ENCODE measurements at regions not wholly inside any gene's neighbourhood (a gene's known extent, or its start where the extent isn't known, plus 50 kb on each side); places are given as distances from the start of the nearest gene placed in this dataset.

DNA sequence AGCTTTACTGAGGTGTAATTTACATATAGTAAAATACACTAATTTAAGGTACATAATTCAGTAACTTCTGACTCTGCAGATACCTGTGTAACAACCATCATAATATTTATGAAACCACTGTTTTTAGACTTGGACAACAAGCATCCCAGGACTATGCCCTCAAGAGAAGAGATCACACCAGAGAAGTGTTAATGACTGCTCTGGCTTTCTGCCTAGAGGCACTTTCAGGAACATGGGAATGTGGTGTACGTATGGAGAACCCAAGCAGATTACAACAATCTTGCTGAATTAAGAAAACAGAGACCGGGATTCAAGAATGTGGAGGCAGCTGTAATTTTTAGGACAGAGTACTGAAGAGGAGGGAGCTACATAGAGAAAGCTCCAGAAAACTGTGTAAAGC, 475.2 kb downstream of the LPIN1 start:
- no peak for DNase-seq

DNA sequence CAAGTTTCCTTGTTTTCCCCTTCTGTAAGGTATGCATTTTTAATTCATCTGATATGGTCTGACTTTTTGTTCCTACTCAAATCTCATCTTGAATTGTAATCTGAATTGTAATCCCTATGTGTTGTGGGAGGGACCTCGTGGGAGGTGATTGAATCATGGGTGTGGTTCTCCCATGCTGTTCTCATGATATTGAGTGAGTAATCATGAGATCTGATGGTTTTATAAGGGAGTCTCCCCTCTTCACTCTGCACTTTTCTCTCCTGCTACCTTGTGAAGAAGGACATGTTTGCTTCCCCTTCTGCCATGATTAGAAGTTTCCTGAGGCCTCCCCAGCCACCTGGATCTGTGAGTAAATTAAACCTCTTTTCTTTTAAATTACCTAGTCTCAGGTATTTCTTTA, 476.1 kb downstream of the LPIN1 start:
- no peak for DNase-seq

DNA sequence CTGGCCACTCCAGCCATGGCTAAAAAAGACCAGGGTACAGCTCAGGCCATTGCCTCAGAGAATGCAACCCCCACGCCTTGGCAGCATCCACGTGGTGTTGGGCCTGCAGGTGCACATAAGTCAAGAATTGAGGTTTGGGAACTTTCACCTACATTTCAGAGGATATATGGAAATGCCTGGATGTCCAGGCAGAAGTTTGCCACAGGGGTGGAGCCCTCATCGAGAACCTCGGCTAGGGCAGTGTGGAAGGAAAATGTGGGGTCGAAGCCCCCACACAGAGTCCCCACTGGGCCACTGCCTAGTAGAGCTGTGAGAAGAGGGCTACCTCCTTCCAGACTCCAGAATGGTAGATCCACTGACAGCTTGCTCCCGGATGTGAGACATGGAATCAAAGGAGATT, 477.3 kb downstream of the LPIN1 start:
- DNase-seq = no peak

DNA sequence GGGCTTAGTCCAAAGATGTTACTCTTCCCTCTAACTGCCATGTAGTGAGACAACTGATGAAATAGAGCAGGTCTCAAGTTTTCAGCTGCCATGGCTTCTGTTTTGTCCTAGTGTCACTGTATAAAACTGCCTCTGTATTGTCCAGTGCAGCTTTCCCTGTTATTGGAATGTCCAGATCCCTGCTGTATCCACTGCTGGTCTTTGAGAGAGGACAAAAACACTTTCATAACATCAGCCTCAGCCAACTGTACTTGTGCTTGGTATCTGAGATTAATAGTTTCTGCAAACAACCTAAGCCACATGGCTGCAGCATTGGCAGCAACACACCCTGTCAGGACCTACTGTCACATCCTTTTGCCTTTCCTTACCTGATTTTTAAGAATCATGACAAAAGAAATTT, 480.2 kb downstream of the LPIN1 start:
- DNase-seq = no peak

GRCh38 chr2:12227941-12228608, 481.6 kb downstream of the LPIN1 start:
- no peak for DNase-seq

DNA sequence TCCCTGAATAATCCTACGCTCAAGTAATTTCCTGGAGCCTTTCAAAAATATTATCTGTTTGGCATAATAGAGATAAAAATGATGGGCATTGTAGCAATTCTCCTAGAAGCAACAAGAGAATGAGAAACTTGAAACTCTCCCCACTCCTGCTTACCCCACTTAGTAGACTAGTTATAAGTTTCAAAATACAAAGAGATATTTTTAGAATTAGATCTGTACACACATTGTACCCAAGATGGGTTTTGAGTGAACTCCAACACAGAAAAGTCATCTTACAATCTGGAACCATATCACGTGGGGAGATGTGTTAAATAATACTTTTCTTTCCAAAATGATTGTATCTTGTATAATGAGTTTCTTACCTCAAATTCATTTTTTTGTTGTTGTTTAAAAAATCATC, 484.9 kb downstream of the LPIN1 start:
- no peak for DNase-seq

GRCh38 chr2:12232876-12233275, 483.9 kb upstream of the TRIB2 start:
- no peak for DNase-seq

DNA sequence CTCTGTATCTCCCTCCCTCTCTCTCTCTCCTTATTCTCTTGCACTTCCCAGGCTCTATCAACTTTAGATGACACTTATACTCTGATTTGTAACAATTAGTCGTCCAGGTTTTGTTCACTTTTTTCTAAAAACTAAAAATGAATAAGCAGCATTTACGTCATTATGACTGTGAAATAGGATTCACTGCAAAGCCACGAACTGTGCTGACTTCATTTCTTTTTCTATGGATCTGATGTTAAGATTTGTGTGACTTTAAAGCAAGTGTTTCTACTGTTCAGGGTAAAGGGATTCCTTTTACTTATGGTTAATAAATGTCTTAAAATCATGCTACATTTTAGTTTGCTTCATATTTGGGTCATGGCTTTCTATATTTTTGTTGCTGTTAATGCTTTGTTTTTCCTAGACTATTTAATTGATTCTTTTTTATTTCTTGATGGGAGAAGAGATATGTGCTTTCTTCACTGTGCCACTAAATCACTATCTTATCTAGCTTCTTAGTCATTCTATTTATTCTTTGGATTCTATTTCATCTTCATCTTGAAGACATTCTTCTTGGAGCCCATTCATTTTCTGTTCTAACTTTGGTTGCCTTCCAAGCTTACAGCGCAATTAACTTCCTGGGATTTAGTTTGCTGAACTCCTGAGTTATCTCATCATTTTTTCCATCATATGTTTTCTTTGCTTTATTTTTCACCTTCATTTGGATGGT, 480.4 kb upstream of the TRIB2 start:
- no peak for DNase-seq

DNA sequence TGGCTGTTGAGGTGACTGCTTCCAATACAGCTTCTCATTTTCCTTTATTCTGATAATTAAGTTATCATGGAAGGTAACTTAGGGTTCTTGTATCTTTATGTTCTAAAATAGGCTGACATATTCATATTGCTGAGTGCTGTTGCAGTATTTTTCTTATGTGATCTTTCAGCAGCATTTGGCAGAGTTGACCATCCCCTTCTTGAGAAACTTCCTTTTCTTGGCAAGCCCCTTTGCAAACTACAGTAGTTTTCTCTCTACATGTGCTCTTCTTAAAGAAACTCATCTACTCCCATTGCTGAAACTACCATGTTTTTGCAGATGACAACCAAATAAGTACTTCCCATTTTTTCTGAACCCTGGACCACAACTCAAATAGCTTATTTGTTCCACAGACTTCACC, 476.5 kb upstream of the TRIB2 start:
- no peak for DNase-seq

DNA sequence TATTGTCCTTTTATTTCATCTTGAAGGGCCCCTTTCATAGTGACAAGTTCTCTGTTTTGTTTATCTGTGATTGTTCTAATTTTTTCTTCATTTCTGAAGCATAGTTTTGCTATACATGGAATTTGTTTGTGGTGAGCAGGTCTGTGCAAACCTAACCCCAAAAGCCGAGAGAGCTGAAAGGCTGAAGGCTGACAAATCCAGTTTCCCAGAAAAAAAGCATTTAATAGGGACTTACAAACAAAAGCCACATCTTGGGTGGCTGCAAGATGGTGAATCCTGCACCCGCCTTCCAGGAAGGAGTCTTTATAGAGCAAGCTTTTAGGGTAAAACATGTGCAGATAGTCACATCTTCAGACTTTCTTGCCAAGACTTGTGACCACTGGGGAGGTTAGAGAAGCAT, 473.4 kb upstream of the TRIB2 start:
- no peak for DNase-seq

- DNase-seq = no peak
These were observed 472.7 kb upstream of the TRIB2 start for GRCh38 chr2:12244070-12244469.

- no peak for DNase-seq
These were observed 465.6 kb upstream of the TRIB2 start for GRCh38 chr2:12251121-12251520.

GRCh38 chr2:12251749-12252148, 465.0 kb upstream of the TRIB2 start:
- DNase-seq = no peak

DNA sequence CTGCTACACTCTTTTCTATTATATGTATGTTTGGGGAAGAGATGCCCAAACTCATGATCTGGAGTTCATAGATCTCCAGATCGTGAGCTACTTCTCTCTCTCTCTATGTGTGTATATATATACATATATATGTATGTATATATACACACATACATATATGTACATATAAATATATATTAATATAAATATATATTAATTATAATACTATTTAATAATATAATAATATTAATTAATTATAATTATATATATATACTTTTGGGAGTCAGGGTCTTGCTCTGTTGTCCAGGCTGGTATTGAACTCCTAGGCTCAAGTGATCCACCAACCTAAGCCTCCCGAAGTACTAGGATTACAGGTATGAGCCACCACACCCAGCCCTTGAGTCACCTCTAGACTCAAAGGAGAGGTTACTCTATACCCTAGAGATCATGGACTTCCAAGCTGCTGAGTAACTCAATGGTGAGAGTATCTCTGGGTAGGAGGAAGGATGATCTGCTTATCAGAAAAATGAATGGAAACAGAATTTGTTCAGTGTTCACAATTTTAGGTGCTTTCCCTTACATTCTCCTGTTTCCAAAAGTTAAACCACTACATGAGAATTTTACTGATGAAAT, 463.5 kb upstream of the TRIB2 start:
- DNase-seq = no peak

DNA sequence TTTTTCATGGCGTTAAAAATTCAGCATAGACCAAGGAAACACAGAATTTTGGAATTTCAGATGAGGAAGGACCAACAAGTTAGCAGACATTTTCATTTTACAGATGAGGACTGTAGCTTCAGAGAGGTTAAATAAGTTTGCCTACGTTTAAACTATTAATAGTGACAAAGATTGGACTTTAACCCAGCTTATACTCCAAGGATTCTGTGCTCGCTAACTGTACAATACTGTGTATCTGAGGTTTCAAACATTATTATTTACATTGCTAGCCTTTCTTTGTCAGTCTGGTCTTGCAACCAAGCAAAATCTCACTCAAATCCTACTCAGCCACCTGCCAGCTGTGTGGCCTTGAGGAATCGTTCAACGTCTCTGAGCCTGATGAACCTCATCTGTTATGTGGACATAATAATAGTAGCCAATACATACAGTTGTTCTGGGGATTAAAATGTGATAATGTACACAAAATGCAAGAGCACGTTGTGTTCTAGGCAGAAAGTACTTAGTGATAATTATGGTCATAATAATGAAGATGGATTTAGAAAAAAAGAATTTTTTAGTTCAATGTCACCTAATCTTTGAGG, 462.4 kb upstream of the TRIB2 start:
- no peak for DNase-seq

DNA sequence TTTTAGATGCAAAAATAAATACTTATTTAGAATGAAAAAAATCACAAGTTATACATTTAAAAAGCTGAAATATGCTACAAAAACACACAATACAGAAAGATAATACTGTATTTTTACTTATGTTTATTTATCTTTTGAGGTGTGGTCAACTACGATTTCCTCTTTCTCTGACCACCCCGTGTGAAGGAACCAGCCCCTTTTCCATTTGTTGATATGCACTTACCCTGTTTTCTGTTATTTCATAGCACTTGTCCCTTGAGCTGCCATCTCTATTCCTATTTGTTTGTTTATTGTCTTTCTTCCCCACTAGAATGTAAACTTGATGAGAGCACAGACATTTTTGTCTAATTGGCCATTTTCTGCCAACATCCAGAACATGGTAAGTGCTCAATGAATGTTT, 460.5 kb upstream of the TRIB2 start:
- DNase-seq = no peak

DNA sequence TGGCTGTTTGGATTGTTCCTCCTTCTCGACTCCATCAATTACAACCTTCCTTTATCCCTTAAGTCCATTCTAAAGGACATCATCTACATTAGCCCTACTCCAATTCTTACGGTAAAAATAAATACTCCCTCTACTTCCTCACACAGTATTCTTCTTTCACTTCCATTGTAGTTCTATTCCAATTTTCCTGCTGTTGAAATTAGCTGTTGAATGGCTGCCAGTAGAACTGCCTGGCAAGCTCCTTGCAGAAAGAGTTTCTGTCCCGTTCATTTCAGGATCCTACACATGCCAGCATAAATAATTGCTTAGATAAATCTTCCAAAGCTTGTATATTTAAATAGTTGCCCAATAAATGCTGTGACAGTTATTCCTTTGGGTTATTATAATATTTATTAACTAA, 459.3 kb upstream of the TRIB2 start:
- peak in 1 of 2 experiments; percentile 36 for DNase-seq

GRCh38 chr2:12259493-12259892, 457.2 kb upstream of the TRIB2 start:
- DNase-seq = no peak

- DNase-seq = peak in 1 of 2 experiments; percentile 45
These were observed 454.6 kb upstream of the TRIB2 start for GRCh38 chr2:12261986-12262680.

GRCh38 chr2:12262681-12263436, 453.9 kb upstream of the TRIB2 start:
- DNase-seq = peak in 1 of 2 experiments; percentile 63

GRCh38 chr2:12263730-12264129, 453.0 kb upstream of the TRIB2 start:
- no peak for DNase-seq

- DNase-seq = no peak
These were observed 452.6 kb upstream of the TRIB2 start for GRCh38 chr2:12264146-12264545.

- DNase-seq = no peak
These were observed 451.1 kb upstream of the TRIB2 start for GRCh38 chr2:12265646-12266045.

Measured in NCI-H446 (cell line).